H9 (cell line): ENCODE measurements at regions not wholly inside any gene's neighbourhood (a gene's known extent, or its start where the extent isn't known, plus 50 kb on each side); places are given as distances from the start of the nearest gene placed in this dataset.

Source experiments
- DNase-seq: peaks from one replicate; pipeline ENCODE4 v3.0.0-alpha.2; 2017
- H2AFZ ChIP-seq: one replicate; pipeline ENCODE4 v1.6.1; 2013; ENCODE audit warnings: mild to moderate bottlenecking, low read length, control low read depth, moderate library complexity
- H2AK5ac ChIP-seq: 2 replicates; pipeline ENCODE4 v1.6.1; 2013; ENCODE audit warnings: low read length, control low read depth, mixed read lengths; ENCODE audit not compliant: insufficient read length
- H2BK120ac ChIP-seq: one replicate; pipeline ENCODE4 v1.6.1; 2013; ENCODE audit warnings: low read depth, mild to moderate bottlenecking, low read length, control low read depth, inconsistent platforms; ENCODE audit not compliant: poor library complexity, severe bottlenecking
- H2BK12ac ChIP-seq: 2 replicates; pipeline ENCODE4 v1.6.1; 2013; ENCODE audit warnings: low read length, control low read depth, mixed read lengths, low read depth; ENCODE audit not compliant: insufficient read length
- H2BK15ac ChIP-seq: 2 replicates; pipeline ENCODE4 v1.6.1; 2013; ENCODE audit warnings: low read depth, low read length, control low read depth
- H2BK20ac ChIP-seq: one replicate; pipeline ENCODE4 v1.6.1; 2013; ENCODE audit warnings: low read depth, mild to moderate bottlenecking, low read length, control low read depth, inconsistent platforms; ENCODE audit not compliant: poor library complexity, severe bottlenecking
- H2BK5ac ChIP-seq: 2 replicates; pipeline ENCODE4 v1.6.1; 2013; ENCODE audit warnings: low read length, control low read depth, mixed read lengths; ENCODE audit not compliant: insufficient read length
- H3K14ac ChIP-seq: 2 replicates; pipeline ENCODE4 v1.6.1; 2013; ENCODE audit warnings: low read length, control low read depth; ENCODE audit not compliant: insufficient read depth
- H3K18ac ChIP-seq: 2 replicates; pipeline ENCODE4 v1.6.1; 2013; ENCODE audit warnings: low read depth, mild to moderate bottlenecking, mixed read lengths, low read length, control low read depth; ENCODE audit not compliant: insufficient read length
- H3K23ac ChIP-seq: 2 replicates; pipeline ENCODE4 v1.6.1; 2013; ENCODE audit warnings: low read length, control low read depth, mixed read lengths, low read depth; ENCODE audit not compliant: insufficient read length
- H3K23me2 ChIP-seq: 2 replicates; pipeline ENCODE4 v1.6.1; 2013; ENCODE audit warnings: low read depth, mild to moderate bottlenecking, mixed read lengths, low read length, control low read depth; ENCODE audit not compliant: insufficient read length, poor library complexity, severe bottlenecking
- H3K27ac ChIP-seq: 2 replicates; pipeline ENCODE4 v1.5.1; 2013; ENCODE audit warnings: low read length, control low read depth, mixed read lengths, low read depth; ENCODE audit not compliant: insufficient read length
- H3K27me3 ChIP-seq: 2 replicates; pipeline ENCODE4 v1.6.1; 2013; ENCODE audit warnings: low read length, control low read depth, inconsistent platforms; ENCODE audit not compliant: insufficient read depth
- H3K4ac ChIP-seq: 2 replicates; pipeline ENCODE4 v1.6.1; 2013; ENCODE audit warnings: low read depth, mild to moderate bottlenecking, control low read depth, inconsistent platforms, low read length, moderate library complexity
- H3K4me1 ChIP-seq: 2 replicates; pipeline ENCODE4 v1.6.1; 2013; ENCODE audit warnings: low read length, control low read depth, inconsistent platforms; ENCODE audit not compliant: insufficient read depth
- H3K4me2 ChIP-seq: 2 replicates; pipeline ENCODE4 v1.6.1; 2013; ENCODE audit warnings: low read length, control low read depth, mixed read lengths; ENCODE audit not compliant: insufficient read length, insufficient read depth
- H3K56ac ChIP-seq: 2 replicates; pipeline ENCODE4 v1.6.1; 2013; ENCODE audit warnings: low read depth, mild to moderate bottlenecking, mixed read lengths, low read length, control low read depth; ENCODE audit not compliant: insufficient read length
- H3K79me1 ChIP-seq: 2 replicates; pipeline ENCODE4 v1.6.1; 2013; ENCODE audit warnings: low read depth, mild to moderate bottlenecking, moderate library complexity, low read length, control low read depth, inconsistent platforms; ENCODE audit not compliant: insufficient read depth, poor library complexity, severe bottlenecking
- H3K79me2 ChIP-seq: 2 replicates; pipeline ENCODE4 v1.6.1; 2013; ENCODE audit warnings: low read length, control low read depth, inconsistent platforms; ENCODE audit not compliant: insufficient read depth
- H3K9ac ChIP-seq: 2 replicates; pipeline ENCODE4 v1.6.1; 2013; ENCODE audit warnings: low read length, control low read depth, mixed read lengths; ENCODE audit not compliant: insufficient read length; ENCODE audit errors: extremely low read depth
- H3K9me3 ChIP-seq: one replicate; pipeline ENCODE4 v1.6.1; 2013; ENCODE audit warnings: low read depth, low read length, inconsistent platforms; ENCODE audit not compliant: control insufficient read depth
- H3T11ph ChIP-seq: one replicate; pipeline ENCODE4 v1.6.1; 2013; ENCODE audit warnings: mild to moderate bottlenecking, low read length, control low read depth, inconsistent platforms
- H4K20me1 ChIP-seq: one replicate; pipeline ENCODE4 v1.6.1; 2013; ENCODE audit not compliant: control insufficient read depth, insufficient read length, insufficient read depth
- H4K5ac ChIP-seq: 2 replicates; pipeline ENCODE4 v1.6.1; 2013; ENCODE audit warnings: low read depth, mild to moderate bottlenecking, mixed read lengths, low read length, control low read depth; ENCODE audit not compliant: insufficient read length
- H4K8ac ChIP-seq: replicated peaks from 2 replicates; pipeline ENCODE4 v1.6.1; 2013; ENCODE audit warnings: low read length, control low read depth, mixed read lengths, low read depth; ENCODE audit not compliant: insufficient read length
- H4K91ac ChIP-seq: 2 replicates; pipeline ENCODE4 v1.6.1; 2013; ENCODE audit warnings: low read depth, mild to moderate bottlenecking, moderate library complexity, mixed read lengths, low read length, control low read depth; ENCODE audit not compliant: insufficient read length
- H3K27ac Mint-ChIP-seq, 3 experiments: 2 replicates in 2 of 3; 3 replicates in 1 of 3; pipeline ENCODE4 v1.8.0; 2020 to 2021; ENCODE audit warnings: mixed read lengths in 3 of 3, mild to moderate bottlenecking in 1 of 3, moderate library complexity in 1 of 3
- H3K27me3 Mint-ChIP-seq: 2 replicates; pipeline ENCODE4 v1.8.0; 2021; ENCODE audit warnings: low read depth, mild to moderate bottlenecking, moderate library complexity, mixed read lengths
- H3K36me3 Mint-ChIP-seq, 3 experiments: 2 replicates in 2 of 3; 3 replicates in 1 of 3; pipeline ENCODE4 v1.8.0; 2020 to 2021; ENCODE audit warnings: low read depth in 3 of 3, mixed read lengths in 3 of 3; ENCODE audit not compliant: insufficient read depth in 1 of 3
- H3K4me1 Mint-ChIP-seq, 2 experiments: 2 replicates each; pipeline ENCODE4 v1.8.0; 2020; ENCODE audit warnings: mixed read lengths in 2 of 2
- H3K4me3 Mint-ChIP-seq, 2 experiments: 2 replicates in 1 of 2; 3 replicates in 1 of 2; pipeline ENCODE4 v1.8.0; 2020 to 2021; ENCODE audit warnings: mild to moderate bottlenecking in 2 of 2, mixed read lengths in 2 of 2, moderate library complexity in 1 of 2
- H3K9me3 Mint-ChIP-seq, 2 experiments: 2 replicates in 1 of 2; 3 replicates in 1 of 2; pipeline ENCODE4 v1.8.0; 2020; ENCODE audit warnings: mild to moderate bottlenecking in 2 of 2, mixed read lengths in 2 of 2, moderate library complexity in 1 of 2
- WGBS: extraction: QIAGEN DNeasy Blood & Tissue Kit; methylation state at CpG from one replicate; pipeline ENCODE4 v1.1.7; 2013; ENCODE audit warnings: missing lambda C conversion rate, low lambda C conversion rate, mixed read lengths; ENCODE audit not compliant: insufficient read length; ENCODE audit errors: extremely low coverage; 5-methylcytosine and 5-hydroxymethylcytosine counted together
- TF ChIP-seq, protein P1 (sequence below): fragments of 200-600 bp; sonication (generic); conservative IDR thresholded peaks from 3 replicates; pipeline ENCODE4 v1.8.0; 2021; ENCODE audit warnings: antibody characterized with exemption, mild to moderate bottlenecking

DNA sequence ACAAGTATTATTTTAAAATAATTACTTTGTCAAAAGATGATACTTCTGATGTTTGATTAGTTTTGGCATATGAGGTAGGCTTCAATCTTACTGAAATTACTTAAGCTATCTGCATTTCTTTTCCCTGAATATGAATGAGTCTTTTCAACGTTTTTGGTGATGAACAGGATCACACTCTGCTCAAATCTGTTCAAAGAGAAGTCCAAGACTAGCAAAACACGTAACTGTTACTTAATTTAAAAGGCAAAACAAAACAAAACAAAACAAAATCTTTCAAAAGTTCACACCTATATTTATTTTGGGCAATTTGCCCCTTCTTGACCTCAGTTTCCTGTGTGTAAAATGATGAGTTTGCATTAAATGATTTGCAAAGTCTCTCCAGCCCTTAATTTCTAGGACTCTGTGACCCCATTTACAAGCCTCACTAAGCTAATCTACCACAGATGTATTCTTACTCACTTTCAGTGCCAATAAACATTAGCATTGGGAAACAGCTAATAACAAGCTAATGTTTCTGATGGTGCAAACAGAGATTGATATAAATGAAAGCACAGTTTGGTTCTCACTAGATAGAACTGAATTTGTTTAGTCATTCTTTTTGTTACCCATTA is 865.4 kb downstream of the LTN1 start:
- Histone ChIP-seq H2AFZ (no peak overlapping the region), H3K9ac (no peak overlapping the region), H3K9me3 (peaks cover 17% of the 10 kb centered on the region), H3K56ac (no peak overlapping the region), H3K23me2 (no peaks in the 10 kb centered on the region), H3K18ac (no peak overlapping the region), H3K79me2 (no peaks in the 10 kb centered on the region), H3K23ac (no peak overlapping the region), H3K4me2 (no peak overlapping the region), H2AK5ac (no peak overlapping the region), H4K5ac (no peak overlapping the region), H4K91ac (no peak overlapping the region), H3K27me3 (no peaks in the 10 kb centered on the region), H2BK120ac (no peak overlapping the region), H3K4me1 (no peaks in the 10 kb centered on the region), H4K20me1 (no peaks in the 10 kb centered on the region), H3T11ph (no peak overlapping the region), H3K4ac (no peak overlapping the region), H2BK5ac (no peak overlapping the region), H2BK12ac (no peak overlapping the region), H2BK20ac (no peak overlapping the region), H3K79me1 (no peaks in the 10 kb centered on the region), H3K27ac (no peak overlapping the region), H2BK15ac (no peak overlapping the region), H3K14ac (no peak overlapping the region), H4K8ac (no peak overlapping the region)
- no peak overlapping the region for H3K4me3 Mint-ChIP-seq
- peaks cover 4 to 21% (median 16%) of the 10 kb centered on the region in 3 experiments; a peak in 5 of 7 replicates for H3K36me3 Mint-ChIP-seq
- H3K27ac Mint-ChIP-seq, result no peak overlapping the region
- H3K4me1 Mint-ChIP-seq, result no peaks in the 10 kb centered on the region
- no CpG with 5 or more reads among the region's 2 CpGs for WGBS
- no peak for DNase-seq
- peaks cover 18 to 20% of the 10 kb centered on the region in 2 experiments; a peak in 4 of 5 replicates for H3K9me3 Mint-ChIP-seq
- no peaks in the 10 kb centered on the region for H3K27me3 Mint-ChIP-seq
- TF ChIP-seq, protein P1, sequence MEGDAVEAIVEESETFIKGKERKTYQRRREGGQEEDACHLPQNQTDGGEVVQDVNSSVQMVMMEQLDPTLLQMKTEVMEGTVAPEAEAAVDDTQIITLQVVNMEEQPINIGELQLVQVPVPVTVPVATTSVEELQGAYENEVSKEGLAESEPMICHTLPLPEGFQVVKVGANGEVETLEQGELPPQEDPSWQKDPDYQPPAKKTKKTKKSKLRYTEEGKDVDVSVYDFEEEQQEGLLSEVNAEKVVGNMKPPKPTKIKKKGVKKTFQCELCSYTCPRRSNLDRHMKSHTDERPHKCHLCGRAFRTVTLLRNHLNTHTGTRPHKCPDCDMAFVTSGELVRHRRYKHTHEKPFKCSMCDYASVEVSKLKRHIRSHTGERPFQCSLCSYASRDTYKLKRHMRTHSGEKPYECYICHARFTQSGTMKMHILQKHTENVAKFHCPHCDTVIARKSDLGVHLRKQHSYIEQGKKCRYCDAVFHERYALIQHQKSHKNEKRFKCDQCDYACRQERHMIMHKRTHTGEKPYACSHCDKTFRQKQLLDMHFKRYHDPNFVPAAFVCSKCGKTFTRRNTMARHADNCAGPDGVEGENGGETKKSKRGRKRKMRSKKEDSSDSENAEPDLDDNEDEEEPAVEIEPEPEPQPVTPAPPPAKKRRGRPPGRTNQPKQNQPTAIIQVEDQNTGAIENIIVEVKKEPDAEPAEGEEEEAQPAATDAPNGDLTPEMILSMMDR, result no peak
